Anterior cingulate cortex (tissue), 58 donors: ENCODE measurements at regions not wholly inside any gene's neighbourhood (a gene's known extent, or its start where the extent isn't known, plus 50 kb on each side); places are given as distances from the start of the nearest gene placed in this dataset.
A peak's percentile ranks its signal among the peaks of the same experiment; 100 is the strongest.

ENCODE experiments used
- DNase-seq, 58 donors: peaks; one replicate each; lab custom pipeline; 2025; lab: John Stamatoyannopoulos, UW

GRCh38 chr16:65889533-65889966 is 476.9 kb upstream of the CDH5 start:
- no peak for DNase-seq

GRCh38 chr16:65888201-65888600 is 478.3 kb upstream of the CDH5 start:
- DNase-seq: no peak

- DNase-seq: no peak
These were observed 482.5 kb upstream of the CDH5 start for GRCh38 chr16:65884018-65884417.

GRCh38 chr16:65878347-65878746 is 488.1 kb upstream of the CDH5 start:
- no peak for DNase-seq

- no peak for DNase-seq
These were observed 489.9 kb upstream of the CDH5 start for GRCh38 chr16:65876624-65877023.

- DNase-seq: no peak
These were observed 490.5 kb upstream of the CDH5 start for GRCh38 chr16:65876056-65876408.

GRCh38 chr16:65875381-65876055 is 491.0 kb upstream of the CDH5 start:
- DNase-seq: no peak

GRCh38 chr16:65869261-65869660 is 497.2 kb upstream of the CDH5 start:
- no peak for DNase-seq

GRCh38 chr16:65867276-65867960 is 499.1 kb upstream of the CDH5 start:
- no peak for DNase-seq

GRCh38 chr16:65863236-65863635 is 503.3 kb upstream of the CDH5 start:
- no peak for DNase-seq

- no peak for DNase-seq
These were observed 505.3 kb upstream of the CDH5 start for GRCh38 chr16:65861131-65861731.

GRCh38 chr16:65855171-65856145 is 511.0 kb upstream of the CDH5 start:
- no peak for DNase-seq

- DNase-seq: no peak
These were observed 520.3 kb upstream of the CDH5 start for GRCh38 chr16:65846210-65846602.

- peak in 1 of 58 donors; percentile 15 for DNase-seq
These were observed 520.9 kb upstream of the CDH5 start for GRCh38 chr16:65845466-65846209.

GRCh38 chr16:65843941-65844340 is 522.5 kb upstream of the CDH5 start:
- no peak for DNase-seq

GRCh38 chr16:65842067-65842466 is 524.4 kb upstream of the CDH5 start:
- no peak for DNase-seq

GRCh38 chr16:65838001-65838400 is 528.5 kb upstream of the CDH5 start:
- DNase-seq: no peak

GRCh38 chr16:65837464-65837863 is 529.0 kb upstream of the CDH5 start:
- no peak for DNase-seq

GRCh38 chr16:65834688-65835087 is 531.8 kb upstream of the CDH5 start:
- DNase-seq: no peak
